Neuronal stem cell (in vitro differentiated cells): ENCODE measurements at regions not wholly inside any gene's neighbourhood (a gene's known extent, or its start where the extent isn't known, plus 50 kb on each side); places are given as distances from the start of the nearest gene placed in this dataset.

Source experiments
- DNase-seq: peaks from one replicate; pipeline ENCODE4 v3.0.0-alpha.2; 2013; ENCODE audit warnings: low spot score
- H2AFZ ChIP-seq: one replicate; pipeline ENCODE4 v1.6.1; 2013; ENCODE audit warnings: mild to moderate bottlenecking, low read length, inconsistent platforms
- H2AK5ac ChIP-seq: 2 replicates; pipeline ENCODE4 v1.6.1; 2013; ENCODE audit warnings: low read depth, mild to moderate bottlenecking, inconsistent platforms, low read length, moderate library complexity, mixed read lengths
- H2BK120ac ChIP-seq: 2 replicates; pipeline ENCODE4 v1.6.1; 2013; ENCODE audit warnings: low read depth, mild to moderate bottlenecking, inconsistent platforms, low read length, moderate library complexity, mixed read lengths
- H2BK12ac ChIP-seq: one replicate; pipeline ENCODE4 v1.6.1; 2013; ENCODE audit warnings: low read length, inconsistent platforms
- H2BK15ac ChIP-seq: 2 replicates; pipeline ENCODE4 v1.6.1; 2013; ENCODE audit warnings: mild to moderate bottlenecking, low read length, inconsistent platforms, mixed read lengths
- H2BK5ac ChIP-seq: one replicate; pipeline ENCODE4 v1.6.1; 2013; ENCODE audit warnings: inconsistent platforms, mild to moderate bottlenecking, low read length, moderate library complexity
- H3K14ac ChIP-seq: one replicate; pipeline ENCODE4 v1.6.1; 2013; ENCODE audit warnings: low read length, inconsistent platforms
- H3K18ac ChIP-seq: 2 replicates; pipeline ENCODE4 v1.6.1; 2013; ENCODE audit warnings: low read length, inconsistent platforms
- H3K23ac ChIP-seq: 2 replicates; pipeline ENCODE4 v1.6.1; 2013; ENCODE audit warnings: low read depth, mild to moderate bottlenecking, mixed read lengths, low read length, inconsistent platforms; ENCODE audit not compliant: poor library complexity
- H3K27ac ChIP-seq: replicated peaks from 3 replicates; pipeline ENCODE4 v1.5.1; 2013; ENCODE audit warnings: low read length, inconsistent platforms
- H3K27me3 ChIP-seq, 3 experiments: 2 replicates each; pipeline ENCODE4 v1.6.1; 2013; ENCODE audit warnings: low read length in 3 of 3, mild to moderate bottlenecking in 2 of 3, inconsistent platforms in 1 of 3, low read depth in 1 of 3, mixed read lengths in 1 of 3, moderate library complexity in 1 of 3; ENCODE audit not compliant: control insufficient read depth in 3 of 3, insufficient read depth in 3 of 3
- H3K36me3 ChIP-seq, 2 donors: replicated peaks in 1 of 2; 2 replicates each; pipeline ENCODE4 v1.6.1; 2013; ENCODE audit warnings: low read length in 2 of 2; ENCODE audit not compliant: control insufficient read depth in 2 of 2, insufficient read depth in 2 of 2
- H3K4ac ChIP-seq: 2 replicates; pipeline ENCODE4 v1.6.1; 2013; ENCODE audit warnings: inconsistent platforms, mild to moderate bottlenecking, low read length, moderate library complexity
- H3K4me1 ChIP-seq, 2 donors: 1 replicate in 1 of 2; 2 replicates in 1 of 2; pipeline ENCODE4 v1.6.1; 2013; ENCODE audit warnings: low read length in 2 of 2, low read depth in 1 of 2; ENCODE audit not compliant: control insufficient read depth in 2 of 2, insufficient read depth in 1 of 2
- H3K4me2 ChIP-seq: one replicate; pipeline ENCODE4 v1.6.1; 2013; ENCODE audit warnings: mild to moderate bottlenecking, low read length, inconsistent platforms; ENCODE audit not compliant: insufficient read depth, poor library complexity, severe bottlenecking
- H3K4me3 ChIP-seq, 2 donors: 2 replicates each; pipeline ENCODE4 v1.5.1; 2013; ENCODE audit warnings: low read length in 2 of 2, mild to moderate bottlenecking in 2 of 2, inconsistent platforms in 1 of 2, moderate library complexity in 1 of 2
- H3K79me1 ChIP-seq: one replicate; pipeline ENCODE4 v1.6.1; 2013; ENCODE audit warnings: low read depth, mild to moderate bottlenecking, inconsistent platforms, low read length, moderate library complexity
- H3K9ac ChIP-seq: one replicate; pipeline ENCODE4 v1.6.1; 2013; ENCODE audit warnings: mild to moderate bottlenecking, low read depth, low read length, inconsistent platforms; ENCODE audit not compliant: poor library complexity
- H3K9me3 ChIP-seq, 2 donors: replicated peaks in 1 of 2; 2 replicates each; pipeline versions ENCODE3 to v1.6.1; 2013; ENCODE audit warnings: low read length in 2 of 2, mild to moderate bottlenecking in 2 of 2, inconsistent platforms in 1 of 2, low read depth in 1 of 2, mixed read lengths in 1 of 2, moderate library complexity in 1 of 2; ENCODE audit not compliant: control insufficient read depth in 2 of 2, insufficient read depth in 1 of 2
- H4K8ac ChIP-seq: one replicate; pipeline ENCODE4 v1.6.1; 2013; ENCODE audit warnings: low read depth, mild to moderate bottlenecking, inconsistent platforms, low read length, moderate library complexity
- H4K91ac ChIP-seq: one replicate; pipeline ENCODE4 v1.6.1; 2013; ENCODE audit warnings: low read length, low read depth, mild to moderate bottlenecking, inconsistent platforms; ENCODE audit not compliant: poor library complexity
- WGBS, 2 donors: extraction: QIAGEN DNeasy Blood & Tissue Kit; methylation state at CpG; one replicate each; pipeline ENCODE4 v1.1.7; 2013; ENCODE audit warnings: missing lambda C conversion rate in 2 of 2, mixed read lengths in 1 of 2; ENCODE audit not compliant: insufficient read length in 2 of 2, insufficient replicate concordance in 1 of 2; ENCODE audit errors: extremely low coverage in 2 of 2; 5-methylcytosine and 5-hydroxymethylcytosine counted together

DNA sequence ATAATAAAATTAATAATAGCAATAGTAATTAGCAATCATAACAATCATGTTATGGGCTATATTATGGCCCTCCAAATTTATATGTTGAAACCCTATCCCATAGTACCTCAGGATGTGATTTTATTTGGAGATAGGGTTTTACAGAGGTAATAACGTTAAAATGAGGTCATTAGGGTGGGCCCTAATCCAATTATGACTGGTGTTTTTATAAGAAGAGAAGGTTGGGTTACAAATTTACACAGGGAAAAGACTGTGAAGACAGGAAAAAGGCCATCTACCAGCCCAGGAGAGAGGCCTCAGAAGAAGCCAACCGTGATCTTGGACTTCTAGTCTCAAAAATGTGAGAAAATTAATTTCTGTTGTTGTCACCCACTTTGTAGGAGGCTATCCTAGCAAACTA is 353.1 kb downstream of the CHL1 start:
- no peaks in the 10 kb centered on the region for H3K79me1 ChIP-seq
- H4K8ac ChIP-seq: no peak overlapping the region
- no peak overlapping the region for H3K4me2 ChIP-seq
- no peak overlapping the region for H2BK120ac ChIP-seq
- no peak overlapping the region for H3K14ac ChIP-seq
- H3K23ac ChIP-seq: no peak overlapping the region
- H2AK5ac ChIP-seq: no peak overlapping the region
- no peaks in the 10 kb centered on the region for H3K27me3 ChIP-seq
- no peaks in the 10 kb centered on the region for H3K36me3 ChIP-seq
- no peak overlapping the region for H4K91ac ChIP-seq
- H2AFZ ChIP-seq: no peak overlapping the region
- no peak overlapping the region for H3K27ac ChIP-seq
- H2BK12ac ChIP-seq: no peak overlapping the region
- H3K4me1 ChIP-seq: no peaks in the 10 kb centered on the region
- no peak overlapping the region for H3K4me3 ChIP-seq
- no peak overlapping the region for H2BK5ac ChIP-seq
- H3K18ac ChIP-seq: no peak overlapping the region
- no peak overlapping the region for H2BK15ac ChIP-seq
- no peak for DNase-seq
- no peaks in the 10 kb centered on the region for H3K9me3 ChIP-seq
- no peak overlapping the region for H3K9ac ChIP-seq
- no peak overlapping the region for H3K4ac ChIP-seq
- WGBS, 2 donors: no CpG with 5 or more reads among the region's 2 CpGs

DNA sequence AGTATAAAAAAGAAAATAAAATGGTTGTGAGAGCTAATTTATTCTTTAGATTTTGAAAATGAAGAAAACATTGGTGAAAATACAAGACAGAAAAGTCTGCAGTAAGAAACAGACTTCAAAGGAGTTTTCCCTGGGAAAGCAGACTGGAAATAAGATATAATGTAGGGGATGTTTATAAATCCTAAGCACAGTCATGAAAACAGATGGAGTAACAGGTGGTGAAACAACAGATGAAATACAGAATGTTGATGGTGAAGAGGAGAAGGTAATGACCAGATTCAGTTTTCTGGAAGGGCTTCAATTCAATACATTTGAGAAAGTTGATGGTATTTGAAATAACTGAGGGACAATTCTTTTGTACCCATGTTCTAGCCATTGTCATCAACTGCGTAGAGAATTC is 353.9 kb downstream of the CHL1 start:
- Histone ChIP-seq H3K27ac (no peak overlapping the region), H3K14ac (no peak overlapping the region), H3K4me2 (no peak overlapping the region), H3K36me3 (no peaks in the 10 kb centered on the region), H3K4me1 (no peaks in the 10 kb centered on the region), H2AFZ (no peak overlapping the region), H3K27me3 (no peaks in the 10 kb centered on the region), H3K4ac (no peak overlapping the region), H3K18ac (no peak overlapping the region), H3K79me1 (no peaks in the 10 kb centered on the region), H4K8ac (no peak overlapping the region), H2BK120ac (no peak overlapping the region), H2BK5ac (no peak overlapping the region), H3K9me3 (no peaks in the 10 kb centered on the region), H2BK15ac (no peak overlapping the region), H4K91ac (no peak overlapping the region), H3K9ac (no peak overlapping the region), H3K4me3 (no peak overlapping the region), H2BK12ac (no peak overlapping the region), H3K23ac (no peak overlapping the region), H2AK5ac (no peak overlapping the region)
- WGBS, 2 donors: no CpG with 5 or more reads among the region's 1 CpG
- no peak for DNase-seq

DNA sequence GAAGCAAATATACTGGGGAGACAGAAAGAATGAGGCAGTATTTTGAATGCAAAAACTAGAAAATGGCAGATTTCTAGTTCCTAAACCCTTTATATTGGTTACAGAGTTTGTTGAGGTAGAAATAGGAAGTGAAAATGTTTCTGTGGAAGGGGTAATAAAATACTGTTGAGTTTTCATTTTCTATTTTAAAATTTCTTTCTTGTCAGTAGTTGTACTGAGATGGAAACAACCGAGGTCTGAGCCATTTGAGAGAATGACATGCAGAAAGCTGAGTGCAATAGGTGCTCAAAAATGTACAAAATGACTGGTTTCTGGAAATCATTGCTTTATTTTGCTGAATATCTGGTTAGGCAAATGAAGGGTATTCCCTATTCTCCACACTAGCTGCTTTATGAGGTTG is 361.4 kb downstream of the CHL1 start:
- H4K8ac ChIP-seq: no peak overlapping the region
- H3K4ac ChIP-seq: no peak overlapping the region
- H3K9me3 ChIP-seq: no peaks in the 10 kb centered on the region
- no peak overlapping the region for H2AK5ac ChIP-seq
- no peaks in the 10 kb centered on the region for H3K27me3 ChIP-seq
- no peak overlapping the region for H2BK15ac ChIP-seq
- no peak overlapping the region for H2AFZ ChIP-seq
- no peak overlapping the region for H3K18ac ChIP-seq
- no peaks in the 10 kb centered on the region for H3K36me3 ChIP-seq
- H4K91ac ChIP-seq: no peak overlapping the region
- no peak overlapping the region for H3K4me3 ChIP-seq
- H3K79me1 ChIP-seq: no peaks in the 10 kb centered on the region
- H3K4me1 ChIP-seq: no peaks in the 10 kb centered on the region
- H2BK120ac ChIP-seq: no peak overlapping the region
- H3K14ac ChIP-seq: no peak overlapping the region
- no peak overlapping the region for H3K27ac ChIP-seq
- H3K9ac ChIP-seq: no peak overlapping the region
- H3K23ac ChIP-seq: no peak overlapping the region
- H2BK5ac ChIP-seq: no peak overlapping the region
- no CpG with 5 or more reads among the region's 1 CpG for WGBS, 2 donors
- no peak overlapping the region for H2BK12ac ChIP-seq
- H3K4me2 ChIP-seq: no peak overlapping the region
- no peak for DNase-seq

- Histone ChIP-seq H3K4me1 (no peaks in the 10 kb centered on the region), H3K4me3 (no peak overlapping the region), H2BK120ac (no peak overlapping the region), H2AK5ac (no peak overlapping the region), H2AFZ (no peak overlapping the region), H2BK15ac (no peak overlapping the region), H3K36me3 (no peaks in the 10 kb centered on the region), H3K14ac (no peak overlapping the region), H3K27me3 (no peaks in the 10 kb centered on the region), H2BK5ac (no peak overlapping the region), H3K4ac (no peak overlapping the region), H3K79me1 (no peaks in the 10 kb centered on the region), H4K91ac (no peak overlapping the region), H2BK12ac (no peak overlapping the region), H3K23ac (no peak overlapping the region), H3K9me3 (no peaks in the 10 kb centered on the region), H4K8ac (no peak overlapping the region), H3K18ac (no peak overlapping the region), H3K4me2 (no peak overlapping the region), H3K9ac (no peak overlapping the region), H3K27ac (no peak overlapping the region)
- DNase-seq: no peak
- no CpG with 5 or more reads among the region's 5 CpGs for WGBS, 2 donors
Measured at GRCh38 chr3:567488-568185, 371.1 kb downstream of the CHL1 start.
